ENCODE measurements at regions not wholly inside any gene's neighbourhood (a gene's known extent, or its start where the extent isn't known, plus 50 kb on each side); places are given as distances from the start of the nearest gene placed in this dataset.
"Not testable (repeated sequence)": the region's sequence is repeated elsewhere in the genome, so short reads cannot be mapped to it uniquely, and the experiment has no call there.

DNA sequence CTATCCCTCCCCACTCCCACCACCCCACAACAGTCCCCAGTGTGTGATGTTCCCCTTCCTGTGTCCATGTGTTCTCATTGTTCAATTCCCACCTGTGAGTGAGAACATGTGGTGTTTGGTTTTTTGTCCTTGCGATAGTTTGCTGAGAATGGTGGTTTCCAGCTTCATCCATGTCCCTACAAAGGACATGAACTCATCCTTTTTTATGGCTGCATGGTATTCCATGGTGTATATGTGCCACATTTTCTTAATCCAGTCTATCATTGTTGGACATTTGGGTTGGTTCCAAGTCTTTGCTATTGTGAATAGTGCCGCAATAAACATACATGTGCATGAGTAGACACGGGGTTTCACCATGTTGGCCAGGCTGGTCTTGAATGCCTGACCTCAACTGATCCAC lies 109.8 kb downstream of the USP22 start:
- TF ChIP-seq MAX, CTCF, REST, JUN (IDR thresholded peaks at IDR 0.05): not testable (repeated sequence)
- TF ChIP-seq, protein P1, sequence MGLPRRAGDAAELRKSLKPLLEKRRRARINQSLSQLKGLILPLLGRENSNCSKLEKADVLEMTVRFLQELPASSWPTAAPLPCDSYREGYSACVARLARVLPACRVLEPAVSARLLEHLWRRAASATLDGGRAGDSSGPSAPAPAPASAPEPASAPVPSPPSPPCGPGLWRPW (IDR thresholded peaks at IDR 0.05): not testable (repeated sequence)

All from A549 (cell line).